Liver (tissue), 3 donors: ENCODE measurements at regions not wholly inside any gene's neighbourhood (a gene's known extent, or its start where the extent isn't known, plus 50 kb on each side); places are given as distances from the start of the nearest gene placed in this dataset.

Experiments used
- GABPA ChIP-seq, 2 donors: IDR thresholded peaks in 1 of 2; conservative IDR thresholded peaks in 1 of 2; 2 replicates each; pipeline ENCODE4 v1.6.1; 2016; ENCODE audit warnings: antibody characterized with exemption in 2 of 2, mild to moderate bottlenecking in 1 of 2, moderate library complexity in 1 of 2
- JUND ChIP-seq, 2 donors: IDR thresholded peaks; 2 replicates each; pipeline ENCODE4 v1.6.1; 2016; ENCODE audit warnings: antibody characterized with exemption in 2 of 2
- TAF1 ChIP-seq: conservative IDR thresholded peaks from 2 replicates; pipeline ENCODE4 v1.6.1; 2016; ENCODE audit warnings: antibody characterized with exemption, mild to moderate bottlenecking
- ZBTB33 ChIP-seq: IDR thresholded peaks from 2 replicates; pipeline ENCODE4 v1.6.1; 2016; ENCODE audit warnings: antibody characterized with exemption
- TF ChIP-seq, protein P1 (sequence below): fragments of 150-350 bp; IDR thresholded peaks from 2 replicates; pipeline ENCODE4 v1.5.1; 2017; ENCODE audit warnings: improper control_type of control experiment, low read depth, low read length; ENCODE audit not compliant: missing input control
- TF ChIP-seq, protein P2 (sequence below): IDR thresholded peaks from 2 replicates; pipeline ENCODE4 v1.6.1; 2016; ENCODE audit warnings: antibody characterized with exemption
- TF ChIP-seq, protein P3 (sequence below): IDR thresholded peaks from 2 replicates; pipeline ENCODE4 v1.6.1; 2016; ENCODE audit warnings: antibody characterized with exemption, mild to moderate bottlenecking
- donor health status: healthy.
- donor health status: healthy.

- no peak for TF ChIP-seq GABPA (IDR thresholded peaks at IDR 0.05 in 1 of 2, conservative IDR thresholded peaks at IDR 0.05 in 1 of 2)
- TF ChIP-seq TAF1: no peak
- TF ChIP-seq, protein P1, sequence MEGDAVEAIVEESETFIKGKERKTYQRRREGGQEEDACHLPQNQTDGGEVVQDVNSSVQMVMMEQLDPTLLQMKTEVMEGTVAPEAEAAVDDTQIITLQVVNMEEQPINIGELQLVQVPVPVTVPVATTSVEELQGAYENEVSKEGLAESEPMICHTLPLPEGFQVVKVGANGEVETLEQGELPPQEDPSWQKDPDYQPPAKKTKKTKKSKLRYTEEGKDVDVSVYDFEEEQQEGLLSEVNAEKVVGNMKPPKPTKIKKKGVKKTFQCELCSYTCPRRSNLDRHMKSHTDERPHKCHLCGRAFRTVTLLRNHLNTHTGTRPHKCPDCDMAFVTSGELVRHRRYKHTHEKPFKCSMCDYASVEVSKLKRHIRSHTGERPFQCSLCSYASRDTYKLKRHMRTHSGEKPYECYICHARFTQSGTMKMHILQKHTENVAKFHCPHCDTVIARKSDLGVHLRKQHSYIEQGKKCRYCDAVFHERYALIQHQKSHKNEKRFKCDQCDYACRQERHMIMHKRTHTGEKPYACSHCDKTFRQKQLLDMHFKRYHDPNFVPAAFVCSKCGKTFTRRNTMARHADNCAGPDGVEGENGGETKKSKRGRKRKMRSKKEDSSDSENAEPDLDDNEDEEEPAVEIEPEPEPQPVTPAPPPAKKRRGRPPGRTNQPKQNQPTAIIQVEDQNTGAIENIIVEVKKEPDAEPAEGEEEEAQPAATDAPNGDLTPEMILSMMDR: no peak
- TF ChIP-seq ZBTB33: no peak
- TF ChIP-seq, protein P2, sequence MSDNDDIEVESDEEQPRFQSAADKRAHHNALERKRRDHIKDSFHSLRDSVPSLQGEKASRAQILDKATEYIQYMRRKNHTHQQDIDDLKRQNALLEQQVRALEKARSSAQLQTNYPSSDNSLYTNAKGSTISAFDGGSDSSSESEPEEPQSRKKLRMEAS: no peak
- TF ChIP-seq, protein P3, sequence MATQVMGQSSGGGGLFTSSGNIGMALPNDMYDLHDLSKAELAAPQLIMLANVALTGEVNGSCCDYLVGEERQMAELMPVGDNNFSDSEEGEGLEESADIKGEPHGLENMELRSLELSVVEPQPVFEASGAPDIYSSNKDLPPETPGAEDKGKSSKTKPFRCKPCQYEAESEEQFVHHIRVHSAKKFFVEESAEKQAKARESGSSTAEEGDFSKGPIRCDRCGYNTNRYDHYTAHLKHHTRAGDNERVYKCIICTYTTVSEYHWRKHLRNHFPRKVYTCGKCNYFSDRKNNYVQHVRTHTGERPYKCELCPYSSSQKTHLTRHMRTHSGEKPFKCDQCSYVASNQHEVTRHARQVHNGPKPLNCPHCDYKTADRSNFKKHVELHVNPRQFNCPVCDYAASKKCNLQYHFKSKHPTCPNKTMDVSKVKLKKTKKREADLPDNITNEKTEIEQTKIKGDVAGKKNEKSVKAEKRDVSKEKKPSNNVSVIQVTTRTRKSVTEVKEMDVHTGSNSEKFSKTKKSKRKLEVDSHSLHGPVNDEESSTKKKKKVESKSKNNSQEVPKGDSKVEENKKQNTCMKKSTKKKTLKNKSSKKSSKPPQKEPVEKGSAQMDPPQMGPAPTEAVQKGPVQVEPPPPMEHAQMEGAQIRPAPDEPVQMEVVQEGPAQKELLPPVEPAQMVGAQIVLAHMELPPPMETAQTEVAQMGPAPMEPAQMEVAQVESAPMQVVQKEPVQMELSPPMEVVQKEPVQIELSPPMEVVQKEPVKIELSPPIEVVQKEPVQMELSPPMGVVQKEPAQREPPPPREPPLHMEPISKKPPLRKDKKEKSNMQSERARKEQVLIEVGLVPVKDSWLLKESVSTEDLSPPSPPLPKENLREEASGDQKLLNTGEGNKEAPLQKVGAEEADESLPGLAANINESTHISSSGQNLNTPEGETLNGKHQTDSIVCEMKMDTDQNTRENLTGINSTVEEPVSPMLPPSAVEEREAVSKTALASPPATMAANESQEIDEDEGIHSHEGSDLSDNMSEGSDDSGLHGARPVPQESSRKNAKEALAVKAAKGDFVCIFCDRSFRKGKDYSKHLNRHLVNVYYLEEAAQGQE: no peak
- no peak for TF ChIP-seq JUND (IDR thresholded peaks at IDR 0.05)
Observed at GRCh38 chr20:11431621-11432020, 486.1 kb upstream of the BTBD3 start.
